ENCODE measurements at regions not wholly inside any gene's neighbourhood (a gene's known extent, or its start where the extent isn't known, plus 50 kb on each side); places are given as distances from the start of the nearest gene placed in this dataset.

- TF ChIP-seq CHD2 (IDR thresholded peaks at IDR 0.05; ENCODE audit: borderline replicate concordance, low read depth, low read length) (no peak), HDAC6 (IDR thresholded peaks at IDR 0.05; ENCODE audit: unreplicated experiment) (no peak), STAT3 (IDR thresholded peaks at IDR 0.05; ENCODE audit: low read depth, low read length) (no peak)
- TF ChIP-seq, protein P1, sequence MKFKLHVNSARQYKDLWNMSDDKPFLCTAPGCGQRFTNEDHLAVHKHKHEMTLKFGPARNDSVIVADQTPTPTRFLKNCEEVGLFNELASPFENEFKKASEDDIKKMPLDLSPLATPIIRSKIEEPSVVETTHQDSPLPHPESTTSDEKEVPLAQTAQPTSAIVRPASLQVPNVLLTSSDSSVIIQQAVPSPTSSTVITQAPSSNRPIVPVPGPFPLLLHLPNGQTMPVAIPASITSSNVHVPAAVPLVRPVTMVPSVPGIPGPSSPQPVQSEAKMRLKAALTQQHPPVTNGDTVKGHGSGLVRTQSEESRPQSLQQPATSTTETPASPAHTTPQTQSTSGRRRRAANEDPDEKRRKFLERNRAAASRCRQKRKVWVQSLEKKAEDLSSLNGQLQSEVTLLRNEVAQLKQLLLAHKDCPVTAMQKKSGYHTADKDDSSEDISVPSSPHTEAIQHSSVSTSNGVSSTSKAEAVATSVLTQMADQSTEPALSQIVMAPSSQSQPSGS (IDR thresholded peaks at IDR 0.05; ENCODE audit: low read length): no peak
- TF ChIP-seq, protein P2, sequence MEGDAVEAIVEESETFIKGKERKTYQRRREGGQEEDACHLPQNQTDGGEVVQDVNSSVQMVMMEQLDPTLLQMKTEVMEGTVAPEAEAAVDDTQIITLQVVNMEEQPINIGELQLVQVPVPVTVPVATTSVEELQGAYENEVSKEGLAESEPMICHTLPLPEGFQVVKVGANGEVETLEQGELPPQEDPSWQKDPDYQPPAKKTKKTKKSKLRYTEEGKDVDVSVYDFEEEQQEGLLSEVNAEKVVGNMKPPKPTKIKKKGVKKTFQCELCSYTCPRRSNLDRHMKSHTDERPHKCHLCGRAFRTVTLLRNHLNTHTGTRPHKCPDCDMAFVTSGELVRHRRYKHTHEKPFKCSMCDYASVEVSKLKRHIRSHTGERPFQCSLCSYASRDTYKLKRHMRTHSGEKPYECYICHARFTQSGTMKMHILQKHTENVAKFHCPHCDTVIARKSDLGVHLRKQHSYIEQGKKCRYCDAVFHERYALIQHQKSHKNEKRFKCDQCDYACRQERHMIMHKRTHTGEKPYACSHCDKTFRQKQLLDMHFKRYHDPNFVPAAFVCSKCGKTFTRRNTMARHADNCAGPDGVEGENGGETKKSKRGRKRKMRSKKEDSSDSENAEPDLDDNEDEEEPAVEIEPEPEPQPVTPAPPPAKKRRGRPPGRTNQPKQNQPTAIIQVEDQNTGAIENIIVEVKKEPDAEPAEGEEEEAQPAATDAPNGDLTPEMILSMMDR (IDR thresholded peaks at IDR 0.05 in 2 of 3, conservative IDR thresholded peaks at IDR 0.05 in 1 of 3; ENCODE audit: control insufficient read depth in 2 of 3, extremely low read depth in 1 of 3, insufficient read depth in 1 of 3, low read depth in 3 of 3, low read length in 3 of 3): no peak
- TF ChIP-seq, protein P3, sequence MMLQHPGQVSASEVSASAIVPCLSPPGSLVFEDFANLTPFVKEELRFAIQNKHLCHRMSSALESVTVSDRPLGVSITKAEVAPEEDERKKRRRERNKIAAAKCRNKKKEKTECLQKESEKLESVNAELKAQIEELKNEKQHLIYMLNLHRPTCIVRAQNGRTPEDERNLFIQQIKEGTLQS (IDR thresholded peaks at IDR 0.05; ENCODE audit: borderline replicate concordance, extremely low read depth, low read depth, low read length): no peak
Observed at GRCh38 chr3:64806668-64807605, 119.1 kb upstream of the ADAMTS9 start.

Data from GM12878 (cell line).